Keratinocyte (primary cell): ENCODE measurements at regions not wholly inside any gene's neighbourhood (a gene's known extent, or its start where the extent isn't known, plus 50 kb on each side); places are given as distances from the start of the nearest gene placed in this dataset.

Source experiments
- DNase-seq: peaks from one replicate; pipeline ENCODE4 v3.0.0-alpha.2; 2011; ENCODE audit warnings: low read depth, missing footprints, low spot score
- FAIRE-seq: peaks from 2 replicates; lab custom pipeline; 2011; peaks lifted over from hg19 to GRCh38; lab: Jason Lieb, UNC
- H2AFZ ChIP-seq: 2 replicates; pipeline ENCODE4 v1.6.0; 2012; ENCODE audit warnings: low read length, control low read depth, inconsistent platforms; ENCODE audit not compliant: control insufficient read depth
- H3K27ac ChIP-seq: 2 replicates; pipeline ENCODE4 v1.5.1; 2011; ENCODE audit warnings: low read length; ENCODE audit not compliant: control insufficient read depth, insufficient read depth
- H3K27me3 ChIP-seq: 3 replicates; pipeline ENCODE4 v1.6.0; 2011; ENCODE audit warnings: low read length; ENCODE audit not compliant: control insufficient read depth, insufficient read depth; ENCODE audit errors: extremely low read depth
- H3K36me3 ChIP-seq, 2 experiments: 2 replicates in 1 of 2; 3 replicates in 1 of 2; pipeline ENCODE4 v1.5.1; 2011; ENCODE audit warnings: low read length in 2 of 2, mild to moderate bottlenecking in 1 of 2; ENCODE audit not compliant: control insufficient read depth in 2 of 2, insufficient read depth in 2 of 2; ENCODE audit errors: extremely low read depth in 1 of 2
- H3K4me1 ChIP-seq: 3 replicates; pipeline ENCODE4 v1.5.1; 2011; ENCODE audit warnings: low read length; ENCODE audit not compliant: control insufficient read depth, insufficient read depth; ENCODE audit errors: extremely low read depth
- H3K4me2 ChIP-seq: 3 replicates; pipeline ENCODE4 v1.6.0; 2011; ENCODE audit warnings: low read depth, low read length; ENCODE audit not compliant: control insufficient read depth, insufficient read depth; ENCODE audit errors: extremely low read depth
- H3K4me3 ChIP-seq, 3 experiments: fragments of 200-600 bp in 1 of 3; sonication (generic) in 1 of 3; 2 replicates in 2 of 3; 3 replicates in 1 of 3; pipeline ENCODE4 v1.5.1; 2011 to 2016; ENCODE audit warnings: low read length in 3 of 3, mild to moderate bottlenecking in 3 of 3, control low read depth in 2 of 3, inconsistent platforms in 1 of 3, low read depth in 1 of 3, mixed read lengths in 1 of 3, mixed run types in 1 of 3, moderate library complexity in 1 of 3; ENCODE audit not compliant: control insufficient read depth in 2 of 3, insufficient read depth in 2 of 3; ENCODE audit errors: extremely low read depth in 1 of 3
- H3K79me2 ChIP-seq: 2 replicates; pipeline ENCODE4 v1.6.0; 2012; ENCODE audit warnings: low read length; ENCODE audit not compliant: control insufficient read depth, insufficient read depth
- H3K9ac ChIP-seq: 3 replicates; pipeline ENCODE4 v1.6.0; 2011; ENCODE audit warnings: low read length; ENCODE audit not compliant: control insufficient read depth, insufficient read depth; ENCODE audit errors: extremely low read depth
- H3K9me1 ChIP-seq: 3 replicates; pipeline ENCODE4 v1.6.0; 2011; ENCODE audit warnings: low read length; ENCODE audit not compliant: control insufficient read depth, insufficient read depth; ENCODE audit errors: extremely low read depth
- H3K9me3 ChIP-seq: 2 replicates; pipeline ENCODE4 v1.5.1; 2012; ENCODE audit warnings: low read depth, low read length; ENCODE audit not compliant: control insufficient read depth
- H4K20me1 ChIP-seq: 3 replicates; pipeline ENCODE4 v1.6.0; 2011; ENCODE audit warnings: low read length; ENCODE audit not compliant: control insufficient read depth, insufficient read depth; ENCODE audit errors: extremely low read depth
- CTCF ChIP-seq, 3 experiments: IDR thresholded peaks in 1 of 3; conservative IDR thresholded peaks in 1 of 3; optimal IDR thresholded peaks in 1 of 3; 2 replicates in 2 of 3; 3 replicates in 1 of 3; pipeline versions ENCODE3 to v1.5.1; 2011; ENCODE audit warnings: low read length in 3 of 3, mild to moderate bottlenecking in 3 of 3, moderate library complexity in 2 of 3, control low read depth in 1 of 3, inconsistent platforms in 1 of 3; ENCODE audit not compliant: insufficient read depth in 2 of 3; ENCODE audit errors: extremely low read depth in 1 of 3
- EZH2 ChIP-seq: IDR thresholded peaks from one replicate; pipeline ENCODE4 v1.6.1; 2012; ENCODE audit warnings: inconsistent platforms, mild to moderate bottlenecking, low read length, moderate library complexity
- dilution Hi-C: fragments of 300-500 bp; cut with MboI; formaldehyde crosslinking; loops from one replicate; pipeline ENCODE4 v1.7.0; 2020; ENCODE audit warnings: low sequenced_read_pairs; ENCODE audit not compliant: extremely low pct_ligation_motif_present

GRCh38 chr3:161838021-161838420, 341.4 kb downstream of the OTOL1 start:
- H3K36me3 ChIP-seq, result no peaks in the 10 kb centered on the region
- H3K27me3 ChIP-seq, result no peaks in the 10 kb centered on the region
- dilution Hi-C loops, result no loop called here
- no peak for TF ChIP-seq CTCF (optimal IDR thresholded peaks at IDR 0.05 in 1 of 3, IDR thresholded peaks at IDR 0.05 in 1 of 3, conservative IDR thresholded peaks at IDR 0.05 in 1 of 3; ENCODE audit: extremely low read depth in 1 of 3, insufficient read depth in 2 of 3, low read length in 3 of 3)
- no peak for TF ChIP-seq EZH2
- no peak for DNase-seq
- no peak for FAIRE-seq
- H4K20me1 ChIP-seq, result no peaks in the 10 kb centered on the region
- no peaks in the 10 kb centered on the region for H3K4me1 ChIP-seq
- no peaks in the 10 kb centered on the region for H3K9me3 ChIP-seq
- H3K27ac ChIP-seq, result no peak overlapping the region
- no peak overlapping the region for H2AFZ ChIP-seq
- no peaks in the 10 kb centered on the region for H3K79me2 ChIP-seq
- H3K4me3 ChIP-seq, result no peak overlapping the region
- no peak overlapping the region for H3K9ac ChIP-seq
- no peak overlapping the region for H3K4me2 ChIP-seq
- H3K9me1 ChIP-seq, result no peaks in the 10 kb centered on the region

GRCh38 chr3:161848376-161848775, 351.8 kb downstream of the OTOL1 start:
- Histone ChIP-seq H3K27me3 (no peaks in the 10 kb centered on the region), H3K4me2 (no peak overlapping the region), H3K27ac (no peak overlapping the region), H3K9ac (no peak overlapping the region), H3K79me2 (no peaks in the 10 kb centered on the region), H3K9me3 (no peaks in the 10 kb centered on the region), H4K20me1 (no peaks in the 10 kb centered on the region), H2AFZ (no peak overlapping the region), H3K4me3 (no peak overlapping the region), H3K36me3 (no peaks in the 10 kb centered on the region), H3K9me1 (no peaks in the 10 kb centered on the region), H3K4me1 (no peaks in the 10 kb centered on the region)
- TF ChIP-seq EZH2 (no peak), CTCF (optimal IDR thresholded peaks at IDR 0.05 in 1 of 3, IDR thresholded peaks at IDR 0.05 in 1 of 3, conservative IDR thresholded peaks at IDR 0.05 in 1 of 3; ENCODE audit: extremely low read depth in 1 of 3, insufficient read depth in 2 of 3, low read length in 3 of 3) (no peak)
- dilution Hi-C loops, result no loop called here
- no peak for FAIRE-seq
- no peak for DNase-seq
